ENCODE measurements at regions not wholly inside any gene's neighbourhood (a gene's known extent, or its start where the extent isn't known, plus 50 kb on each side); places are given as distances from the start of the nearest gene placed in this dataset.
A peak's percentile ranks its signal among the peaks of the same experiment; 100 is the strongest.

GRCh38 chr9:13461414-13461991, 182.0 kb upstream of the MPDZ start:
- no peak for ATAC-seq (ENCODE audit: insufficient read depth, low FRiP score)

DNA sequence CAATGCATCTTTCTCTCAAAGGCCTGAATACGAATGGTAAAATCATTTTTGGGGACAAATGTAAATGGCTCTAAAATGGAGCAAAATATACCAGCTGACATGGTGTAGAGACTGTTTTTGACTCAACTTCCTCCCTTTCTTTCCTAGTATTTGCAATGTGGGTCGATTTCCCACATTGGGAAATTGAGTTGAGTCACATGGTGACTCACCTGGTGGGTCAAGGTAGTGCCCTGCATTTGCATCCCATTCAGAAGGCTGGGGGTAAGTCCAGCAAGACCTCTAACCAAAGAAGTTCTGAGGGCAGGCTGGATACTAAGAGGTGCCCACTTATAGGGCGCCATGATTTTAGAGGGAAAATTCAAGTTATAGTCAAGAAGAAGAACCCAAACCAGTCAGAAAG, 179.6 kb upstream of the MPDZ start:
- Histone ChIP-seq H3K4me3 (no peak overlapping the region), H3K27ac (ENCODE audit: low read depth in 1 of 2, low read length in 1 of 2) (no peak overlapping the region), H3K27me3 (ENCODE audit: control insufficient read depth in 3 of 3, insufficient read depth in 3 of 3, low read length in 2 of 3) (no peaks in the 10 kb centered on the region), H3K36me3 (ENCODE audit: control insufficient read depth in 4 of 4, insufficient read depth in 4 of 4, low read length in 4 of 4) (no peaks in the 10 kb centered on the region), H3K9ac (ENCODE audit: insufficient read depth in 1 of 2, low read length in 2 of 2) (no peak overlapping the region), H3K9me3 (ENCODE audit: control insufficient read depth in 4 of 4, insufficient read depth in 3 of 4, low read length in 3 of 4) (no peaks in the 10 kb centered on the region), H3K4me1 (ENCODE audit: control insufficient read depth in 5 of 5, insufficient read depth in 5 of 5, low read length in 5 of 5) (peaks cover 0 to 2% (median 0%) of the 10 kb centered on the region in 5 donors)
- TF ChIP-seq CTCF (IDR thresholded peaks at IDR 0.05; ENCODE audit: control extremely low read depth, extremely low read depth): no peak
- ATAC-seq (ENCODE audit: insufficient read depth, low FRiP score): no peak
- 60 to 91% methylated on average over 3 of the region's 3 CpGs for WGBS, 2 donors
- no peak for DNase-seq

More at GRCh38 chr9:13461414-13461991, 182.0 kb upstream of the MPDZ start:
- H3K36me3 ChIP-seq (ENCODE audit: control insufficient read depth in 4 of 4, insufficient read depth in 4 of 4, low read length in 4 of 4): no peaks in the 10 kb centered on the region
- WGBS, 2 donors: 53 to 76% methylated on average over 4 of the region's 4 CpGs
- no peak for TF ChIP-seq CTCF (IDR thresholded peaks at IDR 0.05; ENCODE audit: control extremely low read depth, extremely low read depth)
- H3K27ac ChIP-seq (ENCODE audit: low read depth in 1 of 2, low read length in 1 of 2): no peak overlapping the region
- H3K4me1 ChIP-seq (ENCODE audit: control insufficient read depth in 5 of 5, insufficient read depth in 5 of 5, low read length in 5 of 5): peaks cover 0 to 2% (median 0%) of the 10 kb centered on the region in 5 donors
- H3K4me3 ChIP-seq: no peak overlapping the region
- no peaks in the 10 kb centered on the region for H3K27me3 ChIP-seq (ENCODE audit: control insufficient read depth in 3 of 3, insufficient read depth in 3 of 3, low read length in 2 of 3)
- no peak overlapping the region for H3K9ac ChIP-seq (ENCODE audit: insufficient read depth in 1 of 2, low read length in 2 of 2)
- no peaks in the 10 kb centered on the region for H3K9me3 ChIP-seq (ENCODE audit: control insufficient read depth in 4 of 4, insufficient read depth in 3 of 4, low read length in 3 of 4)
- peak in 2 of 3 donors; percentile 40 to 57 for DNase-seq

DNA sequence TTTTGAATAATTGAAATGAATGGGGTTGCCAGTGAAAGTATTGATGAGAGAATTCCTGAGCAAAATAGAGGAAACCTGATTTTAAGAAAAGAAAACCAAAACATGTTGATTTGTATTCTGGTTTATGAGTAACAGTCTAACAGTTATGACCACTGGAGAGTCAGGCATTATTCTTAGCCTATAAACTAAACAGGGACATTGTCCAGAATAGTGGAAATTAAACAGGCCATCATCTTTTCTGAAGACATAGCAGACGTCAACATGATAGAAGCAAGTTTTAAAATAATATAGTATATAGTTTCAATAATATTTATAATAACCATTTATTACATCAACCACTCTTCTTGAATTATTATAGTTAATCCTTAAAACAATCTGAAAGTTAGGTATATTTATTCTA, 178.3 kb upstream of the MPDZ start:
- WGBS, 2 donors: 98 to 100% methylated on average over 1 of the region's 1 CpG
- no peak for DNase-seq
- Histone ChIP-seq H3K27ac (ENCODE audit: low read depth in 1 of 2, low read length in 1 of 2) (no peak overlapping the region), H3K9me3 (ENCODE audit: control insufficient read depth in 4 of 4, insufficient read depth in 3 of 4, low read length in 3 of 4) (no peaks in the 10 kb centered on the region), H3K27me3 (ENCODE audit: control insufficient read depth in 3 of 3, insufficient read depth in 3 of 3, low read length in 2 of 3) (no peaks in the 10 kb centered on the region), H3K9ac (ENCODE audit: insufficient read depth in 1 of 2, low read length in 2 of 2) (no peak overlapping the region), H3K36me3 (ENCODE audit: control insufficient read depth in 4 of 4, insufficient read depth in 4 of 4, low read length in 4 of 4) (no peaks in the 10 kb centered on the region), H3K4me1 (ENCODE audit: control insufficient read depth in 5 of 5, insufficient read depth in 5 of 5, low read length in 5 of 5) (peaks cover 0 to 2% (median 0%) of the 10 kb centered on the region in 5 donors), H3K4me3 (no peak overlapping the region)
- no peak for TF ChIP-seq CTCF (IDR thresholded peaks at IDR 0.05; ENCODE audit: control extremely low read depth, extremely low read depth)
- ATAC-seq (ENCODE audit: insufficient read depth, low FRiP score): no peak

DNA sequence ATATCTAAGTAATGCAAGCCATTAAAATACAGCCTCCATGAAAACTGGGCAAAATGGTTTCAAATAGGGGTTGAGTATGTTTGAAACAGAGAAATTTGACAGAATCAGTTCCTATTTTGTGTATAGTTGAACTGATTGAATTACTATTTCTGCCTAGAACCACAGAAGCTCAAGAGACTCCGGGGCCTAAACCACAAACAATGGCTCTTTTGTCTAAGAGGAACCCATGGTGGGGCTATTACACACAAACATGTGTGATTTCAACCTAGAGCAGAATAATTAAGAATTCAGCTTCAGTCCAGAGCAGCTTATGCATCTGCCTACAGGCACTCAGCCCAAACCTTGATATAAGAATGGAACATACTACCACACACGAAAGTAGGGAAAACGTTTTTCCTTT, 171.2 kb upstream of the MPDZ start:
- H3K9me3 ChIP-seq (ENCODE audit: control insufficient read depth in 4 of 4, insufficient read depth in 3 of 4, low read length in 3 of 4): no peaks in the 10 kb centered on the region
- H3K4me3 ChIP-seq: no peak overlapping the region
- DNase-seq (no peak), ATAC-seq (ENCODE audit: insufficient read depth, low FRiP score) (no peak)
- no peak overlapping the region for H3K9ac ChIP-seq (ENCODE audit: insufficient read depth in 1 of 2, low read length in 2 of 2)
- no peaks in the 10 kb centered on the region for H3K27me3 ChIP-seq (ENCODE audit: control insufficient read depth in 3 of 3, insufficient read depth in 3 of 3, low read length in 2 of 3)
- WGBS, 2 donors: 69 to 77% methylated on average over 3 of the region's 3 CpGs
- no peak for TF ChIP-seq CTCF (IDR thresholded peaks at IDR 0.05; ENCODE audit: control extremely low read depth, extremely low read depth)
- H3K27ac ChIP-seq (ENCODE audit: low read depth in 1 of 2, low read length in 1 of 2): no peak overlapping the region
- H3K36me3 ChIP-seq (ENCODE audit: control insufficient read depth in 4 of 4, insufficient read depth in 4 of 4, low read length in 4 of 4): no peaks in the 10 kb centered on the region
- peaks cover 0 to 25% (median 5%) of the 10 kb centered on the region in 5 donors for H3K4me1 ChIP-seq (ENCODE audit: control insufficient read depth in 5 of 5, insufficient read depth in 5 of 5, low read length in 5 of 5)
